ENCODE measurements at regions not wholly inside any gene's neighbourhood (a gene's known extent, or its start where the extent isn't known, plus 50 kb on each side); places are given as distances from the start of the nearest gene placed in this dataset.

DNA sequence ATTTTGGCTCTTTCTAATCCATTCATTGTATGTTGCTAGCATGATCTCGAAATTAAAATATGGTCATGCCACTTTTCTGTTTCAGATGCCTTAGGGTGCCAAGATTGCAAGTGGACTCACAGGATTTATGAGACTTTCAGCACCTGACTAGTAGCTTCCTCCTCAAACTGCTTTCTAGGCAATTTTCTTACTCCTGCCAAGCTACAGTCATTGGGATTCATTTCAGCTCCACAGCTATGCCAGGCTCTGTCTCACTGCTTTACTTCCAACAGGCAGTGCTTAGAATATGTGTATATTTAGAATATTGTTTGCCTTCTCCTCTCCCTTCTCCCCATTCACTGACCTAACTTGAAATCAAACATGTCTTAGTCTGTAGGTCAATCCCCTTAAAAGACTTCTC lies 681.4 kb downstream of the TENT5A start:
- no peak for FAIRE-seq
- Histone ChIP-seq H3K27me3 (ENCODE audit: control insufficient read depth in 3 of 3, insufficient read depth in 3 of 3, low read length in 3 of 3) (no peaks in the 10 kb centered on the region), H3K36me3 (ENCODE audit: control insufficient read depth in 3 of 3, insufficient read depth in 2 of 3, low read depth in 1 of 3, low read length in 3 of 3) (no peaks in the 10 kb centered on the region), H3K4me1 (ENCODE audit: control insufficient read depth in 3 of 3, insufficient read depth in 2 of 3, low read depth in 1 of 3, low read length in 2 of 3) (no peaks in the 10 kb centered on the region), H3K27ac (ENCODE audit: low read depth in 1 of 3, low read length in 2 of 3) (no peak overlapping the region), H3K4me3 (ENCODE audit: low read depth in 1 of 3, low read length in 3 of 3) (no peak overlapping the region), H3K9me3 (ENCODE audit: control insufficient read depth in 2 of 2, insufficient read depth in 1 of 2, low read depth in 1 of 2, low read length in 1 of 2) (no peaks in the 10 kb centered on the region)
- DNase-seq: no peak
- WGBS, 3 donors: 55 to 81% (median 77%) methylated on average over 1 of the region's 1 CpG

DNA sequence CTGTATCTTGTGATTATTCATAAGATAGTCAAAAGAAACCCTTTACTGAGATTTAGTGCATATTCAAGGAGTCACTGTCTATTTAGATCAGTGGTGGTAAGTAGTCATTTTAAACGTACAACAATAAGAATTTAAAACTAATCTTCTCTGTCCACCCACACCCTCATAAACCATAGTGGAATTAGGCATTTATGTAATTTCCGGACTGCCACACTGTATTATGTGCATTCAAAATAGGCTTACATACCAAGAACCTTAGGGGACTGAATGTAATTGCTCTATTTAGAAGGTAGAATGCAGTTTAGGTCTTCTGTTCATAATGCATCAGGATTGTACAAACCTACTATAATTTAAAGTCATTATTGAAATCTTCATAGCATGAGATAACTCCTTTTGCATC lies 685.4 kb downstream of the TENT5A start:
- no peak for DNase-seq
- no peak overlapping the region for H3K27ac ChIP-seq (ENCODE audit: low read depth in 1 of 3, low read length in 2 of 3)
- H3K4me1 ChIP-seq (ENCODE audit: control insufficient read depth in 3 of 3, insufficient read depth in 2 of 3, low read depth in 1 of 3, low read length in 2 of 3): no peaks in the 10 kb centered on the region
- WGBS, 3 donors: 70 to 77% (median 76%) methylated on average over 2 of the region's 2 CpGs
- FAIRE-seq: no peak
- no peak overlapping the region for H3K4me3 ChIP-seq (ENCODE audit: low read depth in 1 of 3, low read length in 3 of 3)
- H3K9me3 ChIP-seq (ENCODE audit: control insufficient read depth in 2 of 2, insufficient read depth in 1 of 2, low read depth in 1 of 2, low read length in 1 of 2): no peaks in the 10 kb centered on the region
- no peaks in the 10 kb centered on the region for H3K36me3 ChIP-seq (ENCODE audit: control insufficient read depth in 3 of 3, insufficient read depth in 2 of 3, low read depth in 1 of 3, low read length in 3 of 3)
- no peaks in the 10 kb centered on the region for H3K27me3 ChIP-seq (ENCODE audit: control insufficient read depth in 3 of 3, insufficient read depth in 3 of 3, low read length in 3 of 3)

- FAIRE-seq: no peak
Observed at GRCh38 chr6:81063891-81064290, 688.6 kb downstream of the TENT5A start.

DNA sequence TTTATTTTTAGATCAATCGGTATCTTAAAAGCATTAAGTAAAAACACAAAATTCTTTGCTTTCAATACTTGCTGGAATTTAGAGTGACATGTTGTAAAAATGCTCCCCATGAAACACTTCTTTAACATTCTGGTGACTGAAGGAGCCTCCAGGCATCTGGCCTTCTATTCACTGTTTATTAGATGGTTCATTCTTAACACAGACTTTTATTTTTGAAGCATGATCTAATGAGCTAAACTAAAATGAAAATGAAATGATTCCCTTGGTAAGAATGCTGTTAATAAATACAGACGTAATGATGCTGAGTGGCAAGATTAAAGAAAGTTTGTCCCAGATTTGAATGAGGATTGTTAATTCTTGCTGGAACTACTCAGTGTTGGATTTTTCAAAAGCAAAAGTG lies 698.4 kb downstream of the TENT5A start:
- H3K36me3 ChIP-seq (ENCODE audit: control insufficient read depth in 3 of 3, insufficient read depth in 2 of 3, low read depth in 1 of 3, low read length in 3 of 3): no peaks in the 10 kb centered on the region
- 53 to 81% (median 76%) methylated on average over 2 of the region's 2 CpGs for WGBS, 3 donors
- no peak for FAIRE-seq
- no peak overlapping the region for H3K4me3 ChIP-seq (ENCODE audit: low read depth in 1 of 3, low read length in 3 of 3)
- no peak for DNase-seq
- H3K9me3 ChIP-seq (ENCODE audit: control insufficient read depth in 2 of 2, insufficient read depth in 1 of 2, low read depth in 1 of 2, low read length in 1 of 2): no peaks in the 10 kb centered on the region
- no peak overlapping the region for H3K27ac ChIP-seq (ENCODE audit: low read depth in 1 of 3, low read length in 2 of 3)
- H3K27me3 ChIP-seq (ENCODE audit: control insufficient read depth in 3 of 3, insufficient read depth in 3 of 3, low read length in 3 of 3): no peaks in the 10 kb centered on the region
- no peaks in the 10 kb centered on the region for H3K4me1 ChIP-seq (ENCODE audit: control insufficient read depth in 3 of 3, insufficient read depth in 2 of 3, low read depth in 1 of 3, low read length in 2 of 3)

More at GRCh38 chr6:81063891-81064290, 688.6 kb downstream of the TENT5A start:
- H3K4me1 ChIP-seq (ENCODE audit: control insufficient read depth in 3 of 3, insufficient read depth in 2 of 3, low read depth in 1 of 3, low read length in 2 of 3): no peaks in the 10 kb centered on the region
- WGBS, 3 donors: 74 to 79% (median 74%) methylated on average over 4 of the region's 4 CpGs
- no peak overlapping the region for H3K27ac ChIP-seq (ENCODE audit: low read depth in 1 of 3, low read length in 2 of 3)
- H3K27me3 ChIP-seq (ENCODE audit: control insufficient read depth in 3 of 3, insufficient read depth in 3 of 3, low read length in 3 of 3): no peaks in the 10 kb centered on the region
- no peak overlapping the region for H3K4me3 ChIP-seq (ENCODE audit: low read depth in 1 of 3, low read length in 3 of 3)
- no peak for DNase-seq
- no peaks in the 10 kb centered on the region for H3K36me3 ChIP-seq (ENCODE audit: control insufficient read depth in 3 of 3, insufficient read depth in 2 of 3, low read depth in 1 of 3, low read length in 3 of 3)
- no peaks in the 10 kb centered on the region for H3K9me3 ChIP-seq (ENCODE audit: control insufficient read depth in 2 of 2, insufficient read depth in 1 of 2, low read depth in 1 of 2, low read length in 1 of 2)

GRCh38 chr6:81051952-81052351 lies 700.5 kb downstream of the TENT5A start:
- no peaks in the 10 kb centered on the region for H3K9me3 ChIP-seq (ENCODE audit: control insufficient read depth in 2 of 2, insufficient read depth in 1 of 2, low read depth in 1 of 2, low read length in 1 of 2)
- no peaks in the 10 kb centered on the region for H3K27me3 ChIP-seq (ENCODE audit: control insufficient read depth in 3 of 3, insufficient read depth in 3 of 3, low read length in 3 of 3)
- WGBS, 3 donors: 77 to 82% (median 78%) methylated on average over 8 of the region's 8 CpGs
- H3K4me3 ChIP-seq (ENCODE audit: low read depth in 1 of 3, low read length in 3 of 3): no peak overlapping the region
- no peaks in the 10 kb centered on the region for H3K36me3 ChIP-seq (ENCODE audit: control insufficient read depth in 3 of 3, insufficient read depth in 2 of 3, low read depth in 1 of 3, low read length in 3 of 3)
- DNase-seq (no peak), FAIRE-seq (no peak)
- no peak overlapping the region for H3K27ac ChIP-seq (ENCODE audit: low read depth in 1 of 3, low read length in 2 of 3)
- no peaks in the 10 kb centered on the region for H3K4me1 ChIP-seq (ENCODE audit: control insufficient read depth in 3 of 3, insufficient read depth in 2 of 3, low read depth in 1 of 3, low read length in 2 of 3)

DNA sequence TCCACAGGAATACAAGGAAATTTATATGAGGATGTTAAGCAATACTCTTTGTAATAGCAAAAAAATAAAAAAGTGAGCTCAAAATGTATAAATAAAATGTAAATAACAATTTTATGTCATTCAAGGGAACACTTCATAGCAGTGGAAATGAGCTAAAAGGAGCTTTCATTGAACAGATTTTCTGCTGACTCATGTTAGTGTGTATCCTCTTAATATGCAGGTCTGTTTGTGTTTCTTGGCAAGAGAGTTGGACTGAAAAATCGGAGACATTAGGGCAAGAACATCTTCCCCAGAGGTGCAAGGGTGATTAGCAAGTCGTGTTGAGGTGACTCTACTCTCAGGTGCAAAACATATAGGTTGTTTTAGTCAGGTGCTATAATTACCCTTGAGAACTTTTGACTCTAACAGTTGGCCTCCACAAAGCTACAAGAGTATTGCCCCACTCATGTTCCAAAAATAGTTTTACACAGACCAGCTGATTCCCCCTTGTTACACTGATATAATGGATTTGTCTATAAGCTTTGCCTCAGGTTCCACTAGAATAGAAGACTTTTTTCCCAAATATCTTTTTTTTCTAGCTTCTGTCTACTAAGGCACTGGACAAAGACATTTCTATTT lies 702.9 kb downstream of the TENT5A start:
- no peaks in the 10 kb centered on the region for H3K9me3 ChIP-seq (ENCODE audit: control insufficient read depth in 2 of 2, insufficient read depth in 1 of 2, low read depth in 1 of 2, low read length in 1 of 2)
- DNase-seq (no peak), FAIRE-seq (no peak)
- H3K27ac ChIP-seq (ENCODE audit: low read depth in 1 of 3, low read length in 2 of 3): no peak overlapping the region
- H3K36me3 ChIP-seq (ENCODE audit: control insufficient read depth in 3 of 3, insufficient read depth in 2 of 3, low read depth in 1 of 3, low read length in 3 of 3): no peaks in the 10 kb centered on the region
- no peaks in the 10 kb centered on the region for H3K4me1 ChIP-seq (ENCODE audit: control insufficient read depth in 3 of 3, insufficient read depth in 2 of 3, low read depth in 1 of 3, low read length in 2 of 3)
- no peaks in the 10 kb centered on the region for H3K27me3 ChIP-seq (ENCODE audit: control insufficient read depth in 3 of 3, insufficient read depth in 3 of 3, low read length in 3 of 3)
- H3K4me3 ChIP-seq (ENCODE audit: low read depth in 1 of 3, low read length in 3 of 3): no peak overlapping the region
- WGBS, 3 donors: 45 to 69% (median 46%) methylated on average over 2 of the region's 2 CpGs

- Histone ChIP-seq H3K27me3 (ENCODE audit: control insufficient read depth in 3 of 3, insufficient read depth in 3 of 3, low read length in 3 of 3) (no peaks in the 10 kb centered on the region), H3K9me3 (ENCODE audit: control insufficient read depth in 2 of 2, insufficient read depth in 1 of 2, low read depth in 1 of 2, low read length in 1 of 2) (peaks cover 0 to 4% of the 10 kb centered on the region in 2 donors), H3K4me1 (ENCODE audit: control insufficient read depth in 3 of 3, insufficient read depth in 2 of 3, low read depth in 1 of 3, low read length in 2 of 3) (no peaks in the 10 kb centered on the region), H3K36me3 (ENCODE audit: control insufficient read depth in 3 of 3, insufficient read depth in 2 of 3, low read depth in 1 of 3, low read length in 3 of 3) (no peaks in the 10 kb centered on the region), H3K27ac (ENCODE audit: low read depth in 1 of 3, low read length in 2 of 3) (no peak overlapping the region), H3K4me3 (ENCODE audit: low read depth in 1 of 3, low read length in 3 of 3) (no peak overlapping the region)
- FAIRE-seq: no peak
- DNase-seq: no peak
- WGBS, 3 donors: 25 to 47% (median 46%) methylated on average over 2 of the region's 2 CpGs
Observed at GRCh38 chr6:81031416-81031815, 721.1 kb downstream of the TENT5A start.

- no peaks in the 10 kb centered on the region for H3K36me3 ChIP-seq (ENCODE audit: control insufficient read depth in 3 of 3, insufficient read depth in 2 of 3, low read depth in 1 of 3, low read length in 3 of 3)
- H3K27ac ChIP-seq (ENCODE audit: low read depth in 1 of 3, low read length in 2 of 3): no peak overlapping the region
- no peak for FAIRE-seq
- no peaks in the 10 kb centered on the region for H3K4me1 ChIP-seq (ENCODE audit: control insufficient read depth in 3 of 3, insufficient read depth in 2 of 3, low read depth in 1 of 3, low read length in 2 of 3)
- H3K27me3 ChIP-seq (ENCODE audit: control insufficient read depth in 3 of 3, insufficient read depth in 3 of 3, low read length in 3 of 3): no peaks in the 10 kb centered on the region
- H3K9me3 ChIP-seq (ENCODE audit: control insufficient read depth in 2 of 2, insufficient read depth in 1 of 2, low read depth in 1 of 2, low read length in 1 of 2): peaks cover 0 to 30% of the 10 kb centered on the region in 2 donors
- no peak for DNase-seq
- H3K4me3 ChIP-seq (ENCODE audit: low read depth in 1 of 3, low read length in 3 of 3): no peak overlapping the region
- 50 to 66% (median 63%) methylated on average over 2 of the region's 2 CpGs for WGBS, 3 donors
Observed at GRCh38 chr6:81026041-81026553, 726.4 kb downstream of the TENT5A start.

DNA sequence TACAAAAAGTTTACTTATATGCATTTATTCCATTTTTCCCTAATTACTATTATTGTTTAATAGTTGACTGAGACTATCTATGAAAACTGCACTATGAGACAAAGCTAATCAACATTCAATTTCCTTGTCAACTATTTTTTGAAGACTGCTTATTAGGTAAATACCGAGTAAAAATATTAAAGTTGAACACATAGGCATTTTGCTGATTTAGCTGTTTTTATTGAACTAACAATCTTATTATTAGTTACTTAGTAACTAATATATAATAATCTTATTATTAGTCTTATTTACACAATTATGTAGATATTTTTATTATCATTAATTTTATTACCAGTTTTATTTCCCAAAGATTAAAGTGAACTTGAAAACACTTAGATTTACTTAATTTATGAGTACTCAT lies 728.8 kb downstream of the TENT5A start:
- FAIRE-seq: no peak
- 91 to 96% (median 92%) methylated on average over 1 of the region's 1 CpG for WGBS, 3 donors
- no peaks in the 10 kb centered on the region for H3K36me3 ChIP-seq (ENCODE audit: control insufficient read depth in 3 of 3, insufficient read depth in 2 of 3, low read depth in 1 of 3, low read length in 3 of 3)

More for the DNA sequence above, 728.8 kb downstream of the TENT5A start:
- no peak for DNase-seq
- Histone ChIP-seq H3K9me3 (ENCODE audit: control insufficient read depth in 2 of 2, insufficient read depth in 1 of 2, low read depth in 1 of 2, low read length in 1 of 2) (peaks cover 0 to 36% of the 10 kb centered on the region in 2 donors), H3K4me1 (ENCODE audit: control insufficient read depth in 3 of 3, insufficient read depth in 2 of 3, low read depth in 1 of 3, low read length in 2 of 3) (no peaks in the 10 kb centered on the region), H3K4me3 (ENCODE audit: low read depth in 1 of 3, low read length in 3 of 3) (no peak overlapping the region), H3K27ac (ENCODE audit: low read depth in 1 of 3, low read length in 2 of 3) (no peak overlapping the region), H3K27me3 (ENCODE audit: control insufficient read depth in 3 of 3, insufficient read depth in 3 of 3, low read length in 3 of 3) (no peaks in the 10 kb centered on the region)
